ENCODE measurements at regions not wholly inside any gene's neighbourhood (a gene's known extent, or its start where the extent isn't known, plus 50 kb on each side); places are given as distances from the start of the nearest gene placed in this dataset.

- Histone ChIP-seq H2AFZ (no peak overlapping the region), H3K4me1 (ENCODE audit: insufficient read depth) (no peaks in the 10 kb centered on the region), H4K20me1 (ENCODE audit: insufficient read depth, poor library complexity, severe bottlenecking) (no peaks in the 10 kb centered on the region), H3K9me2 (replicated peaks; ENCODE audit: insufficient read depth) (no peaks in the 10 kb centered on the region), H3K9me3 (ENCODE audit: low read depth) (no peaks in the 10 kb centered on the region), H3K27ac (no peak overlapping the region), H3K27me3 (no peaks in the 10 kb centered on the region), H3K4me3 (no peak overlapping the region), H3K79me2 (no peaks in the 10 kb centered on the region), H3K4me2 (no peak overlapping the region), H3K36me3 (replicated peaks; ENCODE audit: insufficient read depth, low read depth) (no peaks in the 10 kb centered on the region)
- no peak for DNase-seq (ENCODE audit: low spot score)
- TF ChIP-seq EZH2 (IDR thresholded peaks at IDR 0.05; ENCODE audit: borderline replicate concordance) (no peak), EZH2phosphoT487 (IDR thresholded peaks at IDR 0.05; ENCODE audit: low read depth, severe bottlenecking, unreplicated experiment) (no peak), CTCF (IDR thresholded peaks at IDR 0.05; ENCODE audit: poor library complexity) (no peak)
- WGBS (ENCODE audit: low lambda C conversion rate, missing lambda C conversion rate) = 81% methylated on average over 9 of the region's 9 CpGs
Measured at GRCh38 chr17:71067669-71068407, 898.5 kb downstream of the KCNJ2 start.

- no peaks in the 10 kb centered on the region for H3K4me1 ChIP-seq (ENCODE audit: insufficient read depth)
- no peak overlapping the region for H3K27ac ChIP-seq
- no peaks in the 10 kb centered on the region for H4K20me1 ChIP-seq (ENCODE audit: insufficient read depth, poor library complexity, severe bottlenecking)
- no peaks in the 10 kb centered on the region for H3K9me3 ChIP-seq (ENCODE audit: low read depth)
- H2AFZ ChIP-seq = no peak overlapping the region
- H3K4me2 ChIP-seq = no peak overlapping the region
- no peak for DNase-seq (ENCODE audit: low spot score)
- H3K4me3 ChIP-seq = no peak overlapping the region
- no peaks in the 10 kb centered on the region for H3K27me3 ChIP-seq
- TF ChIP-seq CTCF (IDR thresholded peaks at IDR 0.05; ENCODE audit: poor library complexity) (no peak), EZH2phosphoT487 (IDR thresholded peaks at IDR 0.05; ENCODE audit: low read depth, severe bottlenecking, unreplicated experiment) (no peak), EZH2 (IDR thresholded peaks at IDR 0.05; ENCODE audit: borderline replicate concordance) (no peak)
- no peaks in the 10 kb centered on the region for H3K9me2 ChIP-seq (replicated peaks; ENCODE audit: insufficient read depth)
- H3K79me2 ChIP-seq = no peaks in the 10 kb centered on the region
- no peaks in the 10 kb centered on the region for H3K36me3 ChIP-seq (replicated peaks; ENCODE audit: insufficient read depth, low read depth)
Measured at GRCh38 chr17:71068408-71068750, 899.0 kb downstream of the KCNJ2 start.

- H3K27ac ChIP-seq = no peak overlapping the region
- no peak overlapping the region for H2AFZ ChIP-seq
- no peaks in the 10 kb centered on the region for H4K20me1 ChIP-seq (ENCODE audit: insufficient read depth, poor library complexity, severe bottlenecking)
- no peak overlapping the region for H3K4me2 ChIP-seq
- DNase-seq (ENCODE audit: low spot score) = no peak
- no peaks in the 10 kb centered on the region for H3K79me2 ChIP-seq
- H3K27me3 ChIP-seq = no peaks in the 10 kb centered on the region
- H3K36me3 ChIP-seq (replicated peaks; ENCODE audit: insufficient read depth, low read depth) = no peaks in the 10 kb centered on the region
- no peaks in the 10 kb centered on the region for H3K4me1 ChIP-seq (ENCODE audit: insufficient read depth)
- no peak overlapping the region for H3K4me3 ChIP-seq
- TF ChIP-seq EZH2phosphoT487 (IDR thresholded peaks at IDR 0.05; ENCODE audit: low read depth, severe bottlenecking, unreplicated experiment) (no peak), EZH2 (IDR thresholded peaks at IDR 0.05; ENCODE audit: borderline replicate concordance) (no peak), CTCF (IDR thresholded peaks at IDR 0.05; ENCODE audit: poor library complexity) (no peak)
- 93% methylated on average over 4 of the region's 4 CpGs for WGBS (ENCODE audit: low lambda C conversion rate, missing lambda C conversion rate)
- H3K9me3 ChIP-seq (ENCODE audit: low read depth) = no peaks in the 10 kb centered on the region
- no peaks in the 10 kb centered on the region for H3K9me2 ChIP-seq (replicated peaks; ENCODE audit: insufficient read depth)
Measured at GRCh38 chr17:71071041-71071440, 901.7 kb downstream of the KCNJ2 start.

Measured in hepatocyte (in vitro differentiated cells).